GM10266 (cell line): ENCODE measurements at regions not wholly inside any gene's neighbourhood (a gene's known extent, or its start where the extent isn't known, plus 50 kb on each side); places are given as distances from the start of the nearest gene placed in this dataset.

Source experiments
- DNase-seq: peaks from one replicate; pipeline ENCODE4 v3.0.0; 2012; ENCODE audit errors: extremely low spot score
- TF ChIP-seq, protein P1 (sequence below): IDR thresholded peaks from 2 replicates; pipeline ENCODE4 v1.5.1; 2012; ENCODE audit warnings: mild to moderate bottlenecking, low read depth; ENCODE audit not compliant: control insufficient read depth, insufficient read depth; ENCODE audit errors: missing control alignments

DNA sequence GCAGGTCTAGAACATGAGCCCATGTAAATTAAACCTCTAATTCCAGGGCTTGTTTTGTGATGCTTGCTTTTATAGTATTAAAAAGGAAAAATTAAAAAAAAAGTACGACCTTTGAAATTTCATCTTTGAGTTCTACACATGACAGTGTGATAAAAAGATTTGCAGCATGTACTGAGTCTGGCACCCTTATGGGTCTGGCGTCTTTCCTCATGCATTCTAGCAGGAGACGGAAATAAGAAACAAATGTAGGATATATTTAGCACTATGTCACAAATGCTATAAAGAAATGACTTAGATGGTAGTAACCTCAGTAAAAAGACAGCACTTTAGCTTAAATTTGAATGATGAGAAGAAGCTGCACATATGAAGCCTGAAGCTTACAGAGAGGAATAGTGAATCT, 1474.3 kb upstream of the CDH6 start:
- TF ChIP-seq, protein P1, sequence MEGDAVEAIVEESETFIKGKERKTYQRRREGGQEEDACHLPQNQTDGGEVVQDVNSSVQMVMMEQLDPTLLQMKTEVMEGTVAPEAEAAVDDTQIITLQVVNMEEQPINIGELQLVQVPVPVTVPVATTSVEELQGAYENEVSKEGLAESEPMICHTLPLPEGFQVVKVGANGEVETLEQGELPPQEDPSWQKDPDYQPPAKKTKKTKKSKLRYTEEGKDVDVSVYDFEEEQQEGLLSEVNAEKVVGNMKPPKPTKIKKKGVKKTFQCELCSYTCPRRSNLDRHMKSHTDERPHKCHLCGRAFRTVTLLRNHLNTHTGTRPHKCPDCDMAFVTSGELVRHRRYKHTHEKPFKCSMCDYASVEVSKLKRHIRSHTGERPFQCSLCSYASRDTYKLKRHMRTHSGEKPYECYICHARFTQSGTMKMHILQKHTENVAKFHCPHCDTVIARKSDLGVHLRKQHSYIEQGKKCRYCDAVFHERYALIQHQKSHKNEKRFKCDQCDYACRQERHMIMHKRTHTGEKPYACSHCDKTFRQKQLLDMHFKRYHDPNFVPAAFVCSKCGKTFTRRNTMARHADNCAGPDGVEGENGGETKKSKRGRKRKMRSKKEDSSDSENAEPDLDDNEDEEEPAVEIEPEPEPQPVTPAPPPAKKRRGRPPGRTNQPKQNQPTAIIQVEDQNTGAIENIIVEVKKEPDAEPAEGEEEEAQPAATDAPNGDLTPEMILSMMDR, result no peak
- DNase-seq, result no peak

DNA sequence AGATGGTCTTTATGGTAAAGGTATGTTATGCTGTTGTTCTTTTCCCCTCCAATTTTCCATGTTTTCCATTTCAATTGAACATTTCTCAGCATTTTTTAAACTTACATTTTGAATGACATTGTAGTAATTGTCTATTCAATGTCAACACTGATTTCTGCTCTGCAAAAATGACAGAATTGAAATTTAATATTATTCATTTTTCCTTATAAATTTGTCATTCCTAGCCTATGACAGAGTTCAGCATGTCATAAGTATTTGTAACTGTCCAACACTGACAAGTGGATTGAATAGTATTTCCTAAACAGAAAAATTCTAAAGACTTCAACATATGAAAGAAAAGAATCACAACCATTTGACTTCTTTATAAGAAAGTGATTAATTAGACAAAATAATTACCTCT, 1478.3 kb upstream of the CDH6 start:
- TF ChIP-seq, protein P1, result no peak
- no peak for DNase-seq

DNA sequence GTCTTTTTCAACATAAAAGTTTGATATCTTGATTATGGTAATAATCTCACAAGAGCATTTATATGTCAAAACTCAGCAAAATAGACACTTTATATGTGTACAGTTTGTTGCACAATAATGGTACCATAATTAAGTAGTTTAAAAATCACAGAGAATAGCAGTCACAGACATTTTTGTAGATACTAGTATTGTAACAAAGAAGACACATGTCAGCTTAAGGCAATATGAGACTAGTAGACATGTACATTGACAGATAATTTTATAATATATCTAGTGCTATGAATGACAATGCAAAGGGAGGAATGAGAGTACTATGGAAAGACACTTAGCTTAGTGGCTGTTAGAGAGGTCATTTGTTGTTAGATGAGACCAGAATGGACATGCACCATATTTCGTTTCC, 1490.6 kb upstream of the CDH6 start:
- TF ChIP-seq, protein P1, result no peak
- no peak for DNase-seq

DNA sequence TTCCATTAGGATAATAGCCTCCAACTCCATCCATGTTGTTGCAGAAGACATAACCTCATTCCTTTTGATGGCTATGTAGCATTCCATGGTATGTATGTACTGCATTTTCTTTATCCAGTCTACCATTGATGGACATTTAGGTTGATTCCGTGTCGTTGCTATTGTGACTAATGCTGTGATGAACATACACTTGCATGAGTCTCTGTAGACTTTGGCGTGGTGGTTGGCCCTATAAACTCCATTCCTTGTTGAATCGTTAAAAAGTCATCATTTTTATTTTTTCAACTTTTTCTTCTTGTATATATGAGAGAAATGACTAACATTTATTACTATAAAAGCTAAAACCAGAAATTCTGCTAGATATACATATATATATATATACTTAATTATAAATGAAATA, 1491.9 kb upstream of the CDH6 start:
- TF ChIP-seq, protein P1, result no peak
- no peak for DNase-seq

DNA sequence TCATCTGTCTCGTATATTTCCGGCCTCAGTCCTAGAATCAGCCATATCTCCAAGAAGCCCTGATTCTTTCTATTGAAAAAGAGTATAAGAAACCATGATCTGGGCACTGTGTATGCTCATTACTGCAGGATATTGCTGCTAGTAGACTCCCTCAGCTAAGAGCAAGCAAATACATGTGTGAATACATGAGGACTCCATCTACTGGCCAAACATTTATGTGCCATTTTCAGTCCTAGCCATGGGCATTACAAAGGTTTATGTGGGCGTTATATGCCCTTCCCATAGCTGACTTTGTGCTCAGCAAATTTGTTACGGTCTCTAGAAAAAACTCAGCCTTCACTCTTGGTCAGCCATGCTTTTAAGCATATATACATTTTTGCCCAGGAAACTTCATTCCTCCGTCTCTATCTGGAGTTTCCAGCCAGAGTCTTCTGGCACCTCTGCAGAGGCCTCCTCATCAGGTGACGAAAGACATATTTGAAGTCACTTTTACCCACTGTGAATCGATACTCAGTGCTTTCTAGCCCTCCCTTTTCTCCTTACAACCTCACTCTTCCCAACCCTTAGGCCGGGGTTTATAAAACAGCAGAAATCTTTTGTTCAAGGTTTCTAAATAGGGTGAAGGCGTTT, 1495.6 kb upstream of the CDH6 start:
- TF ChIP-seq, protein P1, result peak; percentile 12

DNA sequence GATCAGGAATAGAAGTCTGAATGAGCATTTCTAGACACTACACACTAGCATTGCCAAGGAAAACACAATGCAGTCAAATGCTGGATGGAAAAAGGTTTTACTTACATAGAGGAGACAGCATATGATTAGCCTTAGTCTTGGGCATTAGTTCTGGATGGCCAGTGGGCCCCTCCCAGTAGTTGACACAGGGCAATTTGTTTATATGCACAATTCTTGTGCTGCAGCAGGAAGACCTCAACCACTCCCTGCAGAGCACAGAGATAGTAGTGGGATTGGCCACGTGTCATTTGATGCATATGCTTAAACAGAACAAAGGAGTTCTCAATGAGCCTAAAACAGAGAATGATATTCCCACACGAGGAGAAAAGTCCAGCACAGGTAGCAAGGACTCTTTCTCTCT, 1496.2 kb upstream of the CDH6 start:
- no peak for DNase-seq
- TF ChIP-seq, protein P1, result no peak

More for the DNA sequence above, 1495.6 kb upstream of the CDH6 start:
- no peak for DNase-seq

DNA sequence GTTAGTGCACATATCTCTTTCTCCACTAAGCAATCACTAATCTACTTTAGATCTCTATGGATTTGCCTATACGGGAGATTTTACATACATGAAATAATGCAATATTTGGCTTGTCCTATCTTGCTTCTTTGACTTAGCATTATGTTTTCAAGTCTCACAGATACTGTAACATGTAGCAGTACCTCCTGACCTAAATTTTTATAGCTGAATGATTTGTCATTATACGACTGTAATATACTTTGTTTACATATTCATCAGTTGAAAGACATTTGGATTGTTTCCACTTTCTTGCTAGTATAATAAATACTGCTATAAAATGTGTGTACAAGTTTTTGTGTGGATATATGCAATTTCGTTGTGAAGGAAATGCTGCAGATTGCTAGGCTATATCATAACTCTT, 1520.8 kb upstream of the CDH6 start:
- TF ChIP-seq, protein P1, result no peak
- no peak for DNase-seq
